Neuronal stem cell (in vitro differentiated cells): ENCODE measurements at regions not wholly inside any gene's neighbourhood (a gene's known extent, or its start where the extent isn't known, plus 50 kb on each side); places are given as distances from the start of the nearest gene placed in this dataset.

Experiments
- DNase-seq: peaks from one replicate; pipeline ENCODE4 v3.0.0-alpha.2; 2013; ENCODE audit warnings: low spot score
- H2AFZ ChIP-seq: one replicate; pipeline ENCODE4 v1.6.1; 2013; ENCODE audit warnings: mild to moderate bottlenecking, low read length, inconsistent platforms
- H2AK5ac ChIP-seq: 2 replicates; pipeline ENCODE4 v1.6.1; 2013; ENCODE audit warnings: low read depth, mild to moderate bottlenecking, inconsistent platforms, low read length, moderate library complexity, mixed read lengths
- H2BK120ac ChIP-seq: 2 replicates; pipeline ENCODE4 v1.6.1; 2013; ENCODE audit warnings: low read depth, mild to moderate bottlenecking, inconsistent platforms, low read length, moderate library complexity, mixed read lengths
- H2BK12ac ChIP-seq: one replicate; pipeline ENCODE4 v1.6.1; 2013; ENCODE audit warnings: low read length, inconsistent platforms
- H2BK15ac ChIP-seq: 2 replicates; pipeline ENCODE4 v1.6.1; 2013; ENCODE audit warnings: mild to moderate bottlenecking, low read length, inconsistent platforms, mixed read lengths
- H2BK5ac ChIP-seq: one replicate; pipeline ENCODE4 v1.6.1; 2013; ENCODE audit warnings: inconsistent platforms, mild to moderate bottlenecking, low read length, moderate library complexity
- H3K14ac ChIP-seq: one replicate; pipeline ENCODE4 v1.6.1; 2013; ENCODE audit warnings: low read length, inconsistent platforms
- H3K18ac ChIP-seq: 2 replicates; pipeline ENCODE4 v1.6.1; 2013; ENCODE audit warnings: low read length, inconsistent platforms
- H3K23ac ChIP-seq: 2 replicates; pipeline ENCODE4 v1.6.1; 2013; ENCODE audit warnings: low read depth, mild to moderate bottlenecking, mixed read lengths, low read length, inconsistent platforms; ENCODE audit not compliant: poor library complexity
- H3K27ac ChIP-seq: replicated peaks from 3 replicates; pipeline ENCODE4 v1.5.1; 2013; ENCODE audit warnings: low read length, inconsistent platforms
- H3K27me3 ChIP-seq, 3 experiments: 2 replicates each; pipeline ENCODE4 v1.6.1; 2013; ENCODE audit warnings: low read length in 3 of 3, mild to moderate bottlenecking in 2 of 3, inconsistent platforms in 1 of 3, low read depth in 1 of 3, mixed read lengths in 1 of 3, moderate library complexity in 1 of 3; ENCODE audit not compliant: control insufficient read depth in 3 of 3, insufficient read depth in 3 of 3
- H3K36me3 ChIP-seq, 2 donors: replicated peaks in 1 of 2; 2 replicates each; pipeline ENCODE4 v1.6.1; 2013; ENCODE audit warnings: low read length in 2 of 2; ENCODE audit not compliant: control insufficient read depth in 2 of 2, insufficient read depth in 2 of 2
- H3K4ac ChIP-seq: 2 replicates; pipeline ENCODE4 v1.6.1; 2013; ENCODE audit warnings: inconsistent platforms, mild to moderate bottlenecking, low read length, moderate library complexity
- H3K4me1 ChIP-seq, 2 donors: 1 replicate in 1 of 2; 2 replicates in 1 of 2; pipeline ENCODE4 v1.6.1; 2013; ENCODE audit warnings: low read length in 2 of 2, low read depth in 1 of 2; ENCODE audit not compliant: control insufficient read depth in 2 of 2, insufficient read depth in 1 of 2
- H3K4me2 ChIP-seq: one replicate; pipeline ENCODE4 v1.6.1; 2013; ENCODE audit warnings: mild to moderate bottlenecking, low read length, inconsistent platforms; ENCODE audit not compliant: insufficient read depth, poor library complexity, severe bottlenecking
- H3K4me3 ChIP-seq, 2 donors: 2 replicates each; pipeline ENCODE4 v1.5.1; 2013; ENCODE audit warnings: low read length in 2 of 2, mild to moderate bottlenecking in 2 of 2, inconsistent platforms in 1 of 2, moderate library complexity in 1 of 2
- H3K79me1 ChIP-seq: one replicate; pipeline ENCODE4 v1.6.1; 2013; ENCODE audit warnings: low read depth, mild to moderate bottlenecking, inconsistent platforms, low read length, moderate library complexity
- H3K9ac ChIP-seq: one replicate; pipeline ENCODE4 v1.6.1; 2013; ENCODE audit warnings: mild to moderate bottlenecking, low read depth, low read length, inconsistent platforms; ENCODE audit not compliant: poor library complexity
- H3K9me3 ChIP-seq, 2 donors: replicated peaks in 1 of 2; 2 replicates each; pipeline versions ENCODE3 to v1.6.1; 2013; ENCODE audit warnings: low read length in 2 of 2, mild to moderate bottlenecking in 2 of 2, inconsistent platforms in 1 of 2, low read depth in 1 of 2, mixed read lengths in 1 of 2, moderate library complexity in 1 of 2; ENCODE audit not compliant: control insufficient read depth in 2 of 2, insufficient read depth in 1 of 2
- H4K8ac ChIP-seq: one replicate; pipeline ENCODE4 v1.6.1; 2013; ENCODE audit warnings: low read depth, mild to moderate bottlenecking, inconsistent platforms, low read length, moderate library complexity
- H4K91ac ChIP-seq: one replicate; pipeline ENCODE4 v1.6.1; 2013; ENCODE audit warnings: low read length, low read depth, mild to moderate bottlenecking, inconsistent platforms; ENCODE audit not compliant: poor library complexity
- WGBS, 2 donors: extraction: QIAGEN DNeasy Blood & Tissue Kit; methylation state at CpG; one replicate each; pipeline ENCODE4 v1.1.7; 2013; ENCODE audit warnings: missing lambda C conversion rate in 2 of 2, mixed read lengths in 1 of 2; ENCODE audit not compliant: insufficient read length in 2 of 2, insufficient replicate concordance in 1 of 2; ENCODE audit errors: extremely low coverage in 2 of 2; 5-methylcytosine and 5-hydroxymethylcytosine counted together

- no peak overlapping the region for H2BK12ac ChIP-seq
- H3K79me1 ChIP-seq, result no peaks in the 10 kb centered on the region
- no peaks in the 10 kb centered on the region for H3K4me1 ChIP-seq
- H2BK120ac ChIP-seq, result no peak overlapping the region
- no peak overlapping the region for H3K27ac ChIP-seq
- no peaks in the 10 kb centered on the region for H3K36me3 ChIP-seq
- H3K9me3 ChIP-seq, result peaks cover 0 to 1% of the 10 kb centered on the region in 2 donors
- H3K9ac ChIP-seq, result no peak overlapping the region
- H3K4me3 ChIP-seq, result no peak overlapping the region
- H3K14ac ChIP-seq, result no peak overlapping the region
- H2BK5ac ChIP-seq, result no peak overlapping the region
- no peak overlapping the region for H3K23ac ChIP-seq
- no peak overlapping the region for H2AK5ac ChIP-seq
- no CpG with 5 or more reads among the region's 6 CpGs for WGBS, 2 donors
- no peak overlapping the region for H3K4ac ChIP-seq
- no peak overlapping the region for H4K8ac ChIP-seq
- no peak for DNase-seq
- H3K18ac ChIP-seq, result no peak overlapping the region
- no peaks in the 10 kb centered on the region for H3K27me3 ChIP-seq
- H2BK15ac ChIP-seq, result no peak overlapping the region
- no peak overlapping the region for H2AFZ ChIP-seq
- no peak overlapping the region for H4K91ac ChIP-seq
- no peak overlapping the region for H3K4me2 ChIP-seq
Observed at GRCh38 chr13:59203855-59204254, 959.9 kb downstream of the DIAPH3 start.

GRCh38 chr13:59205501-59205900 is 958.2 kb downstream of the DIAPH3 start:
- H3K27me3 ChIP-seq, result no peaks in the 10 kb centered on the region
- no CpG with 5 or more reads among the region's 5 CpGs for WGBS, 2 donors
- no peaks in the 10 kb centered on the region for H3K9me3 ChIP-seq
- H2BK5ac ChIP-seq, result no peak overlapping the region
- no peak overlapping the region for H2AFZ ChIP-seq
- H3K4me3 ChIP-seq, result no peak overlapping the region
- no peak overlapping the region for H3K23ac ChIP-seq
- no peaks in the 10 kb centered on the region for H3K36me3 ChIP-seq
- no peak overlapping the region for H2BK15ac ChIP-seq
- no peak overlapping the region for H2AK5ac ChIP-seq
- no peak overlapping the region for H3K4me2 ChIP-seq
- H4K91ac ChIP-seq, result no peak overlapping the region
- no peak overlapping the region for H3K4ac ChIP-seq
- H4K8ac ChIP-seq, result no peak overlapping the region
- H3K27ac ChIP-seq, result no peak overlapping the region
- no peak overlapping the region for H2BK120ac ChIP-seq
- H3K9ac ChIP-seq, result no peak overlapping the region
- DNase-seq, result no peak
- no peak overlapping the region for H2BK12ac ChIP-seq
- peaks cover 0 to 2% of the 10 kb centered on the region in 2 donors for H3K4me1 ChIP-seq
- H3K18ac ChIP-seq, result no peak overlapping the region
- H3K14ac ChIP-seq, result no peak overlapping the region
- no peaks in the 10 kb centered on the region for H3K79me1 ChIP-seq

- Histone ChIP-seq H3K9me3 (no peaks in the 10 kb centered on the region), H2BK12ac (no peak overlapping the region), H3K36me3 (no peaks in the 10 kb centered on the region), H3K27ac (no peak overlapping the region), H3K4me2 (no peak overlapping the region), H2BK120ac (no peak overlapping the region), H2AFZ (no peak overlapping the region), H3K14ac (no peak overlapping the region), H2AK5ac (no peak overlapping the region), H4K91ac (no peak overlapping the region), H3K18ac (no peak overlapping the region), H3K27me3 (no peaks in the 10 kb centered on the region), H3K79me1 (no peaks in the 10 kb centered on the region), H3K4ac (no peak overlapping the region), H3K4me1 (peaks cover 3 to 12% of the 10 kb centered on the region in 2 donors), H3K9ac (no peak overlapping the region), H3K4me3 (no peak overlapping the region), H4K8ac (no peak overlapping the region), H2BK5ac (no peak overlapping the region), H2BK15ac (no peak overlapping the region), H3K23ac (no peak overlapping the region)
- no peak for DNase-seq
- no CpG with 5 or more reads among the region's 6 CpGs for WGBS, 2 donors
Observed at GRCh38 chr13:59208405-59209195, 955.1 kb downstream of the DIAPH3 start.

DNA sequence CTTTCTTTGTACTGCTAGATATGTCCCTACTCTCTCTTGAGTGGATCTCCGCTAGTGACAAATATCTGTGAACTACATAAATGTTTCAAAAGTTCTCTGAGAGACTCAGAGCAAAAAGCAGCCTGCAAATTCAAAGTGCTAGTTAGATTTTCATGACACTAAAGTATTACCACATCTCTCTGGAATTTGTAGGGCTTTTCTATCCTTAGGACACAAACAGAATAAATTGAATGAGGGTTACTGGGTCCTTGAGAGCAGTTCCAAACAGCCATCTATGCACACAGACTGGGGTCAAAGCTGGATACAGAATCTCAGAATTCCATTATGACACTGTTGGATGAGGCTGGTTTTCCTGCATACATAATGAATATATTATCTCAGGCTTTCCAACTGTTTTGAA is 953.2 kb downstream of the DIAPH3 start:
- Histone ChIP-seq H3K79me1 (no peaks in the 10 kb centered on the region), H2AK5ac (no peak overlapping the region), H2BK12ac (no peak overlapping the region), H2BK5ac (no peak overlapping the region), H3K27ac (no peak overlapping the region), H3K4me3 (no peak overlapping the region), H3K4me2 (no peak overlapping the region), H3K4me1 (peaks cover 3 to 12% of the 10 kb centered on the region in 2 donors), H2BK15ac (no peak overlapping the region), H3K36me3 (no peaks in the 10 kb centered on the region), H4K91ac (no peak overlapping the region), H3K14ac (no peak overlapping the region), H3K9ac (no peak overlapping the region), H3K9me3 (no peaks in the 10 kb centered on the region), H2BK120ac (no peak overlapping the region), H3K23ac (no peak overlapping the region), H2AFZ (peak overlapping the region; percentile 70), H3K4ac (no peak overlapping the region), H3K18ac (no peak overlapping the region), H3K27me3 (no peaks in the 10 kb centered on the region), H4K8ac (no peak overlapping the region)
- no peak for DNase-seq
- no CpG with 5 or more reads among the region's 1 CpG for WGBS, 2 donors
